ENCODE measurements at regions not wholly inside any gene's neighbourhood (a gene's known extent, or its start where the extent isn't known, plus 50 kb on each side); places are given as distances from the start of the nearest gene placed in this dataset.

GRCh38 chr5:170181902-170182301, 50.9 kb upstream of the C5orf58 start:
- 94% methylated on average over 2 of the region's 2 CpGs for WGBS
- Histone ChIP-seq H3K9me3 (no peaks in the 10 kb centered on the region), H3K36me3 (no peaks in the 10 kb centered on the region), H3K4me3 (no peak overlapping the region), H3K27ac (no peak overlapping the region), H3K27me3 (replicated peaks; ENCODE audit: insufficient read depth) (no peaks in the 10 kb centered on the region), H3K4me1 (replicated peaks) (no peaks in the 10 kb centered on the region)
- DNase-seq (ENCODE audit: low spot score), result no peak
- no peak for TF ChIP-seq POLR2AphosphoS5 (IDR thresholded peaks at IDR 0.05)
- TF ChIP-seq CTCF (IDR thresholded peaks at IDR 0.05), result no peak
- no peak for TF ChIP-seq POLR2A (IDR thresholded peaks at IDR 0.05)
- intact Hi-C loops (cut with DNase I), result loop anchor here (5.0 kb wide), 1 partner anchor 80 kb away; no protein-coding TSS in a partner anchor

- Histone ChIP-seq H3K27me3 (replicated peaks; ENCODE audit: insufficient read depth) (no peaks in the 10 kb centered on the region), H3K4me1 (replicated peaks) (no peaks in the 10 kb centered on the region), H3K9me3 (no peaks in the 10 kb centered on the region), H3K27ac (no peak overlapping the region), H3K36me3 (no peaks in the 10 kb centered on the region), H3K4me3 (no peak overlapping the region)
- DNase-seq (ENCODE audit: low spot score), result no peak
- TF ChIP-seq POLR2AphosphoS5 (IDR thresholded peaks at IDR 0.05) (no peak), POLR2A (IDR thresholded peaks at IDR 0.05) (no peak), CTCF (IDR thresholded peaks at IDR 0.05) (no peak)
- intact Hi-C loops (cut with DNase I), result loop anchor here (5.0 kb wide), 1 partner anchor 80 kb away; no protein-coding TSS in a partner anchor
- WGBS, result 69% methylated on average over 7 of the region's 7 CpGs
Observed at GRCh38 chr5:170182491-170182890, 50.3 kb upstream of the C5orf58 start.
